BJ (cell line): ENCODE measurements at regions not wholly inside any gene's neighbourhood (a gene's known extent, or its start where the extent isn't known, plus 50 kb on each side); places are given as distances from the start of the nearest gene placed in this dataset.
A peak's percentile ranks its signal among the peaks of the same experiment; 100 is the strongest.
"Not testable (repeated sequence)": the region's sequence is repeated elsewhere in the genome, so short reads cannot be mapped to it uniquely, and the experiment has no call there.

Source experiments
- CTCF ChIA-PET: fragments of 350-600 bp; formaldehyde crosslinking; extraction: SDS; loops from one replicate; lab custom pipeline; 2021; ENCODE audit warnings: antibody characterized with exemption, inconsistent platforms; lab: Yijun Ruan, JAX
- POLR2A ChIA-PET: fragments of 300-600 bp; sonication (Branson Sonifier 250); formaldehyde crosslinking; extraction: SDS; loops from one replicate; lab custom pipeline; 2021; ENCODE audit warnings: antibody characterized with exemption; lab: Charles Lee
- DNase-seq: peaks from one replicate; pipeline ENCODE4 v3.0.0-alpha.2; 2011; ENCODE audit warnings: low read depth
- H3K27me3 ChIP-seq: 2 replicates; pipeline ENCODE4 v1.6.0; 2011; ENCODE audit warnings: low read length; ENCODE audit not compliant: control insufficient read depth, insufficient read depth
- H3K36me3 ChIP-seq: 2 replicates; pipeline ENCODE4 v1.5.1; 2011; ENCODE audit warnings: low read length; ENCODE audit not compliant: control insufficient read depth, insufficient read depth
- H3K4me3 ChIP-seq: 2 replicates; pipeline ENCODE4 v1.5.1; 2011; ENCODE audit warnings: low read depth, mild to moderate bottlenecking, control low read depth, low read length
- TF ChIP-seq, protein P1 (sequence below): IDR thresholded peaks from 2 replicates; pipeline ENCODE4 v1.5.1; 2011; ENCODE audit warnings: low read depth, mild to moderate bottlenecking, control low read depth, inconsistent platforms, low read length, moderate library complexity; ENCODE audit not compliant: insufficient read depth

DNA sequence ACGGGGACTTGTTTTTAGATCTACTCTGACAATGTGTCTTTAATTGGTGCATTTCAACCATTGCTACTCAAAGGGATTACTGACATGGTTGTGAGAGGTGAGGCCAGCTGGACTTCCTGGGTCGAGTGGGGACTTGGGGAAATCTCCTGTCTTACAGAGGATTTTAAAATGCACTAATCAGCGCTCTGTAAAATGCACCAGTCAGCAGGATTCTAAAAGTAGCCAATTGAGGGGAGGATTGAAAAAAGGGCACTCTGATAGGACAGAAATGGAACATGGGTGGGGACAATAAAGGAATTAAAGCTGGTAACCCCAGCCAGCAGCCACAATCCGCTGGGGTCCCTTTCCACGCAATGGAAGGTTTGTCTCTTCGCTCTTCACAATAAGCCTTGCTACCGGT, 122.5 kb upstream of the SNRPN start:
- TF ChIP-seq, protein P1, sequence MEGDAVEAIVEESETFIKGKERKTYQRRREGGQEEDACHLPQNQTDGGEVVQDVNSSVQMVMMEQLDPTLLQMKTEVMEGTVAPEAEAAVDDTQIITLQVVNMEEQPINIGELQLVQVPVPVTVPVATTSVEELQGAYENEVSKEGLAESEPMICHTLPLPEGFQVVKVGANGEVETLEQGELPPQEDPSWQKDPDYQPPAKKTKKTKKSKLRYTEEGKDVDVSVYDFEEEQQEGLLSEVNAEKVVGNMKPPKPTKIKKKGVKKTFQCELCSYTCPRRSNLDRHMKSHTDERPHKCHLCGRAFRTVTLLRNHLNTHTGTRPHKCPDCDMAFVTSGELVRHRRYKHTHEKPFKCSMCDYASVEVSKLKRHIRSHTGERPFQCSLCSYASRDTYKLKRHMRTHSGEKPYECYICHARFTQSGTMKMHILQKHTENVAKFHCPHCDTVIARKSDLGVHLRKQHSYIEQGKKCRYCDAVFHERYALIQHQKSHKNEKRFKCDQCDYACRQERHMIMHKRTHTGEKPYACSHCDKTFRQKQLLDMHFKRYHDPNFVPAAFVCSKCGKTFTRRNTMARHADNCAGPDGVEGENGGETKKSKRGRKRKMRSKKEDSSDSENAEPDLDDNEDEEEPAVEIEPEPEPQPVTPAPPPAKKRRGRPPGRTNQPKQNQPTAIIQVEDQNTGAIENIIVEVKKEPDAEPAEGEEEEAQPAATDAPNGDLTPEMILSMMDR, result no peak
- POLR2A ChIA-PET, result no interaction called here
- Histone ChIP-seq H3K27me3 (no peaks in the 10 kb centered on the region), H3K36me3 (no peaks in the 10 kb centered on the region), H3K4me3 (no peak overlapping the region)
- CTCF ChIA-PET, result no interaction called here
- DNase-seq, result no peak

DNA sequence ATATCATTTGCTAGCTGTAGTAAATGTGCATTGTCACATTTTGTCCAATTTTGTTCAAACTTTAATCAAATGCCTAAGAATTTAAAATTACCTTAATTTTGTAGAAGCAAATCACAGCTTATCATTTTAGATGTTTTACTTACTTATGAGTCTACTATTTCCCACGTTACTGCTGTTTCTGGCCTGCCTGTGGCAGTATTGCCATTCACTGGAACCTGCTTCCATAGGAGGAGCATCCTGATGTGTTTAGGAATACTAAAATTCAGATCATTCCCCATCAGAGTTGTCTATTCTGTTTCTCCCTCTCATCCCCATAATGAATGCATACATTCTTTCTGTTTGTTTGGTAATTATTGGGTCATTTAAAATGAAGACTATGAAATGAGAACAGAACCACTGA, 119.5 kb upstream of the SNRPN start:
- H3K36me3 ChIP-seq, result no peaks in the 10 kb centered on the region
- ChIA-PET CTCF (no interaction called here), POLR2A (no interaction called here)
- TF ChIP-seq, protein P1, result no peak
- H3K27me3 ChIP-seq, result no peaks in the 10 kb centered on the region
- no peak for DNase-seq
- no peak overlapping the region for H3K4me3 ChIP-seq

DNA sequence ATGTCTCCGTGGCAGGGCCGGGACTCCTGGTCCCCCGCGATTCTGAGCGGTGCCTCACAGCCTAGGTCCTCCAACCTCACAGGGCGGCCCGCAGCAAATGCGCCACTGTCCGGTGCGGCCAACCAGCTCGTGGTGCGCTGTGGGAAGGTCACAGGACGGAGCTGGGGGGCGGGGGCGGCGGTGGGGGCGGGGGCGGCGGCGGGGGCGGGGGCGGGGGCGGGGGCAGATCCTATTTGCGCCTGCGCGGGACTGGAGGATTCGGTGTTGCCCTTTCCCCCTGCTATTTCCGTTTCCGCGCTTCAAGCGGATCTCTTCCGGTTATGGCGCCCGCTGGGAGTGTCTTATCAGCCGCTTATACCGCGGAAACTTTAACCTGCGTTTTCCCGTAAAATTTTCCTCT, 106.7 kb upstream of the SNRPN start:
- DNase-seq, result no peak
- TF ChIP-seq, protein P1, result no peak
- ChIA-PET CTCF (no interaction called here), POLR2A (no interaction called here)
- H3K4me3 ChIP-seq, result peak overlapping the region; percentile 29
- H3K27me3 ChIP-seq, result no peaks in the 10 kb centered on the region
- H3K36me3 ChIP-seq, result no peaks in the 10 kb centered on the region

DNA sequence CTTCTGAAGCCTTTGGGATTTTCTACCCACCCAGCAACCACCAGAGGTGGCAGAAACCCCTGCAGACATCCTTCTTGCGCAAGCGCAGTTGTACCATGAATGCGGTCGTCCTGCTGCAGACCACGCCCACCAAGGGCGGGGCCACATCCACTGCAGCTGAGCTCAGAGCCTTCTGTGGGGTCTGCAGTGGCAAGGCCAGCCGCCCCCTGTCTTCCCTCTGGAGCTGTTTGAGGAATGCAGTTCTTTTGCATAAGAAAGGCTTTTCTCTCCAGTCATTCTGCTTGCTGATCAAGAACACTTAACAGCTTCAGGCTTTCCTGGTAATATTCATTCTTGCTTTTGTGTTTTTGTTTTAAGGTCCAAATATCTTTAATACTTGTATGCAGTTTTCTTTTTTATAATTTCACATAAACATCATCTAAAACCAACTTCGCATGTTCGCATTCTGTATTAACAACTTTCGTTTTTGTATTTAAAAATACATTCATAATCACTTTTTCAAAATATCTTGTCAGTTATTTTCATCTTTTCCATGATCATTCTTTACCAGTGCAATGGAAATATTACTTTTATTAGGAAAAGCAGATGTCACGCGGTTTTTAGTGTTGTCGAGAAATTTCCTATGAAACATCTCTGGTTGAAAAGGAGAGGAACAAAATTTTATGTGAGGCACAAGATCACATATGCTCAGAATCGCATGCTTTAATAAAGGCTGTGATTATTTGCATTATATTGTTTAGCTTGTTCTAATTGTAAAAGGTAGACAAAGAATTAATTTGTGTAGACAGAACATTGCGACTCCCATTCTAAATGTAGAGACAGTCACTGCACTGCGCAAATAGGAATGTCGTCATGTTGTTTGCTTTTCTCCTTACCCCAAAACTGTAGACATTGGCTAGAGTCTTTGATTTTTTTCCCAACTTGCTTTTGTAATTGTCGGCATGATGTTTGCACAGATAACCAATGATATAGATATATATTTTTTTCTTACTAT, 98.1 kb upstream of the SNRPN start:
- DNase-seq, result no peak
- CTCF ChIA-PET, result interaction anchor here (0.7 kb wide), 1 partner anchor 1338 kb away, joined by 3 read pairs; no protein-coding TSS in a partner anchor
- TF ChIP-seq, protein P1, result no peak
- no peaks in the 10 kb centered on the region for H3K36me3 ChIP-seq
- H3K27me3 ChIP-seq, result no peaks in the 10 kb centered on the region
- H3K4me3 ChIP-seq, result no peak overlapping the region
- POLR2A ChIA-PET, result no interaction called here

DNA sequence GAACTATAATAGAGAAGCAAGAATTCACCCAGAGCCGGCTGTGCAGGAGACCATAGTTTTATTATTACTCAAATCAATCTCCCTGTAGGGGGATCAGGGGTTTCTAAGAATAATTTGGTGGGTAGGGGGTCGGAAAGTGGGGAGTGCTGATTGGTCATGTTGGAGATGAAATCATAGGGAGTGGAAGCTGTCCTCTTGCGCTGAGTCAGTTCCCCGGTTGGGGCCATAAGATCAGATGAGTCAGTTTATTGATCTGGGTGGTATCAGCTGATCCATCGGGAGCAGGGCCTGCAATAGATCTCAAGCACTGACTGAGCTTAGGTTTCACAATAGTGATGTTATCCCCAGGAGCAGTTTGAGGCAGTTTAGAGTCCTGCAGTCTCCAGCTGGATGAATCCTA, 97.0 kb upstream of the SNRPN start:
- H3K36me3 ChIP-seq, result no peaks in the 10 kb centered on the region
- H3K4me3 ChIP-seq, result no peak overlapping the region
- TF ChIP-seq, protein P1, result no peak
- ChIA-PET POLR2A (no interaction called here), CTCF (no interaction called here)
- H3K27me3 ChIP-seq, result no peaks in the 10 kb centered on the region
- no peak for DNase-seq

DNA sequence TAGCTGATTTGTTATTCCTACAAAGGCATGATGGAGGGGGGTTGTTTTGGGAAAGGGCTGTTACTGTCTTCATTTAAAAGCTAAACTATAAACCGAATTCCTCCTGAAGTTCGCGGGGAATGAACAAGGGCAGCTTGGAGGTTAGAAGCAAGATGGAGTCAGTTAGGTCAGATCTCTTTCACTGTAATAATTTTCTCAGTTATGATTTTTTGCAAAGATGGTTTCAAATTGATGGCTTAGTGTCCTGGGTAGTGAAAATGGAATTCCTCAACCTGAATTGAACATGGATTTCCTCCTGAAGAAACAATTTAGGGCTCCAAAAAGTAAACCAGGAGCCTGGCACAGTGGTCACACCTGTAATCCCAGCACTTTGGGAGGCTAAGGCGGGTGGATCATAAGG, 96.6 kb upstream of the SNRPN start:
- CTCF ChIA-PET, DNase-seq, POLR2A ChIA-PET: not testable (repeated sequence)

More for the DNA sequence above, 96.6 kb upstream of the SNRPN start:
- H3K36me3 ChIP-seq, H3K27me3 ChIP-seq, H3K4me3 ChIP-seq: not testable (repeated sequence)
